CD8-positive, alpha-beta memory T cell (primary cell): ENCODE measurements at regions not wholly inside any gene's neighbourhood (a gene's known extent, or its start where the extent isn't known, plus 50 kb on each side); places are given as distances from the start of the nearest gene placed in this dataset.

Source experiments
- CTCF ChIA-PET: fragments of 350-600 bp; sonication (Branson Sonifier 250); formaldehyde crosslinking; loops from one replicate; lab custom pipeline; 2021; ENCODE audit warnings: antibody characterized with exemption; lab: Charles Lee
- POLR2A ChIA-PET: fragments of 350-600 bp; sonication (Branson Sonifier 250); formaldehyde crosslinking; loops from one replicate; lab custom pipeline; 2021; ENCODE audit warnings: antibody characterized with exemption; lab: Charles Lee
- DNase-seq, 5 donors: peaks; one replicate each; pipeline versions ENCODE4 v3.0.0 to v3.0.0-alpha.2; 2020 to 2022; ENCODE audit warnings: mixed read lengths in 1 of 5
- H3K27ac ChIP-seq: one replicate; pipeline ENCODE4 v1.7.0; 2013; ENCODE audit warnings: low read depth, mild to moderate bottlenecking, low read length, moderate library complexity
- H3K27me3 ChIP-seq: 2 replicates; pipeline ENCODE4 v1.7.0; 2013; ENCODE audit warnings: low read length, mild to moderate bottlenecking; ENCODE audit not compliant: insufficient read depth, poor library complexity, severe bottlenecking
- H3K36me3 ChIP-seq: 2 replicates; pipeline ENCODE4 v1.7.0; 2013; ENCODE audit warnings: mild to moderate bottlenecking, low read length, moderate library complexity; ENCODE audit not compliant: insufficient read depth
- H3K4me1 ChIP-seq: 2 replicates; pipeline ENCODE4 v1.7.0; 2013; ENCODE audit warnings: mild to moderate bottlenecking, low read length, moderate library complexity; ENCODE audit not compliant: insufficient read depth
- H3K4me3 ChIP-seq: 2 replicates; pipeline ENCODE4 v1.7.0; 2013; ENCODE audit warnings: mild to moderate bottlenecking, low read length
- H3K9me3 ChIP-seq: 2 replicates; pipeline ENCODE4 v1.7.0; 2013; ENCODE audit warnings: mild to moderate bottlenecking, low read length
- H3K27ac Mint-ChIP-seq, 8 donors: one replicate each; pipeline ENCODE4 v1.8.0; 2020 to 2021; ENCODE audit warnings: mixed read lengths in 8 of 8, mild to moderate bottlenecking in 6 of 8, inconsistent platforms in 3 of 8, moderate library complexity in 3 of 8
- H3K27me3 Mint-ChIP-seq, 2 donors: one replicate each; pipeline ENCODE4 v1.8.0; 2020 to 2021; ENCODE audit warnings: mixed read lengths in 2 of 2, mild to moderate bottlenecking in 1 of 2, moderate library complexity in 1 of 2
- H3K36me3 Mint-ChIP-seq, 3 donors: one replicate each; pipeline ENCODE4 v1.8.0; 2020 to 2021; ENCODE audit warnings: mixed read lengths in 3 of 3, inconsistent platforms in 1 of 3, mild to moderate bottlenecking in 1 of 3
- H3K4me1 Mint-ChIP-seq, 3 donors: one replicate each; pipeline ENCODE4 v1.8.0; 2020 to 2021; ENCODE audit warnings: mixed read lengths in 3 of 3, inconsistent platforms in 1 of 3, mild to moderate bottlenecking in 1 of 3
- H3K4me3 Mint-ChIP-seq, 7 donors: one replicate each; pipeline ENCODE4 v1.8.0; 2020 to 2021; ENCODE audit warnings: mixed read lengths in 7 of 7, mild to moderate bottlenecking in 6 of 7, moderate library complexity in 4 of 7, inconsistent platforms in 2 of 7
- H3K9me3 Mint-ChIP-seq, 5 donors: one replicate each; pipeline ENCODE4 v1.8.0; 2020 to 2022; ENCODE audit warnings: mixed read lengths in 5 of 5, mild to moderate bottlenecking in 3 of 5, moderate library complexity in 2 of 5, inconsistent platforms in 1 of 5

GRCh38 chr2:190807886-190808285, 72.7 kb upstream of the GLS start:
- DNase-seq: no peak
- no peak overlapping the region for H3K4me3 ChIP-seq
- no peaks in the 10 kb centered on the region for H3K4me1 ChIP-seq
- no peaks in the 10 kb centered on the region for H3K4me1 Mint-ChIP-seq
- no peaks in the 10 kb centered on the region for H3K36me3 Mint-ChIP-seq
- no peaks in the 10 kb centered on the region for H3K9me3 Mint-ChIP-seq
- no peaks in the 10 kb centered on the region for H3K27me3 ChIP-seq
- CTCF ChIA-PET: no interaction called here
- no peaks in the 10 kb centered on the region for H3K9me3 ChIP-seq
- H3K27ac Mint-ChIP-seq: no peak overlapping the region
- no peak overlapping the region for H3K27ac ChIP-seq
- no peaks in the 10 kb centered on the region for H3K27me3 Mint-ChIP-seq
- POLR2A ChIA-PET: no interaction called here
- H3K36me3 ChIP-seq: no peaks in the 10 kb centered on the region
- H3K4me3 Mint-ChIP-seq: no peak overlapping the region

DNA sequence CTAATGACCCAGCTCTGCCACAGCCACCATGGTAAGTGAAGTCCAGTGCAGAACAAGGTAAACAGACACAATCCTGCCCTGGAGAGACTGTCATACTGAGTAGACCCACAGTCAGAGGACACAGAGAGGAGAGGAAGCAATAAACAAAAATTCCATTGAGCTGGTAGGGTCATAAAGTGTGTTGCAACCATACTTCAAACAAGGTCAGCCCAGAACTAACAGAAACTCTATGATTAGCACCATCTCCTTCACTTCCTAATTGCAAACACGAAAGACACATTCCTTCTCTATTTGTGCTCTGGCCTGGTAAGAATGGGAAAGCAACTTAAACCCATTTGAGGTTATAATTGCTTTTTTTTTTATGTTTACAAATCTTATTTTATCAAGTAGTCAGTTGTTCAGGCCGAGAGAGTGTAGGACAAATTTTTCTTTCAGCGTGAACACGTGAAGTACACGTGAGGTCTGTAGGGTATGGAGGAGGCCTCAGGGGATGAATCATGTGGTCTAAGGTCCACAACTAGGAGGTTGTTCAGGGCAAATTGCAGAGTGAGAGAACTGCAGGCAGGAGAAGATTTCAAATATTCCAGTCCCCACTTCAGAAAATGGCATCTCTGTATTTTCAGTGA, 71.4 kb upstream of the GLS start:
- Mint-ChIP-seq H3K4me3 (no peak overlapping the region), H3K36me3 (no peaks in the 10 kb centered on the region), H3K9me3 (no peaks in the 10 kb centered on the region), H3K27ac (no peak overlapping the region), H3K4me1 (peaks cover 0 to 3% (median 0%) of the 10 kb centered on the region in 3 donors), H3K27me3 (no peaks in the 10 kb centered on the region)
- no peak overlapping the region for H3K27ac ChIP-seq
- no peaks in the 10 kb centered on the region for H3K27me3 ChIP-seq
- DNase-seq: no peak
- no peak overlapping the region for H3K4me3 ChIP-seq
- POLR2A ChIA-PET: no interaction called here
- CTCF ChIA-PET: no interaction called here
- H3K9me3 ChIP-seq: no peaks in the 10 kb centered on the region
- H3K36me3 ChIP-seq: no peaks in the 10 kb centered on the region
- H3K4me1 ChIP-seq: no peaks in the 10 kb centered on the region

- Histone ChIP-seq H3K27ac (no peak overlapping the region), H3K27me3 (no peaks in the 10 kb centered on the region), H3K9me3 (no peaks in the 10 kb centered on the region), H3K36me3 (no peaks in the 10 kb centered on the region), H3K4me3 (no peak overlapping the region), H3K4me1 (no peaks in the 10 kb centered on the region)
- Mint-ChIP-seq H3K36me3 (no peaks in the 10 kb centered on the region), H3K4me1 (peaks cover 0 to 3% (median 0%) of the 10 kb centered on the region in 3 donors), H3K27ac (no peak overlapping the region), H3K9me3 (no peaks in the 10 kb centered on the region), H3K4me3 (no peak overlapping the region), H3K27me3 (no peaks in the 10 kb centered on the region)
- POLR2A ChIA-PET: no interaction called here
- CTCF ChIA-PET: no interaction called here
- no peak for DNase-seq
Observed at GRCh38 chr2:190809876-190810525, 70.6 kb upstream of the GLS start.

GRCh38 chr2:190810981-190811587, 69.5 kb upstream of the GLS start:
- Mint-ChIP-seq H3K27me3 (no peaks in the 10 kb centered on the region), H3K27ac (peak overlapping the region in 1 of 8 donors; percentile 15), H3K9me3 (no peaks in the 10 kb centered on the region), H3K4me3 (no peak overlapping the region), H3K36me3 (peaks cover 0 to 4% (median 0%) of the 10 kb centered on the region in 3 donors), H3K4me1 (peaks cover 0 to 3% (median 0%) of the 10 kb centered on the region in 3 donors)
- Histone ChIP-seq H3K4me3 (no peak overlapping the region), H3K9me3 (no peaks in the 10 kb centered on the region), H3K27me3 (no peaks in the 10 kb centered on the region), H3K4me1 (no peaks in the 10 kb centered on the region), H3K36me3 (no peaks in the 10 kb centered on the region), H3K27ac (no peak overlapping the region)
- POLR2A ChIA-PET: no interaction called here
- DNase-seq: no peak
- CTCF ChIA-PET: no interaction called here

DNA sequence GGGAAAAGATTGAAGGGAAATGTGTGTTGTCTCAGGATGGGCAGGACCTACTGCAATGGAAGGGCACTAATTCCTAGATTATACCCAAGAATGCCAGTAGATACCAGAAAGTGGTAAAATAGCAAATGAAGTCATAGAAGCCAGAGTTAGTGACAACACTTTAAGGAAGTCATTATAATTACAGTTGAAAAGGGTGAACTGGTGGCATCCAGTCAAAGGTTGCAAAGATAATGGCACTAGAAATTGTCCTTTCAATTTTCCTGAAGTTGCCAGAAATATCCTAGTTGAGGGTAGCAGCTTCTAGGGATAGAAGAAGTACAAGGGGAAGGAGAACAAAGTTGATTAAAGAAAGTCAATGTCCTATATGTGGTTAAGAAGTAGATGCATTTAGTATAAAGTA, 68.8 kb upstream of the GLS start:
- no peaks in the 10 kb centered on the region for H3K36me3 ChIP-seq
- Mint-ChIP-seq H3K9me3 (peaks cover 0 to 2% (median 0%) of the 10 kb centered on the region in 5 donors), H3K4me3 (no peak overlapping the region), H3K27ac (no peak overlapping the region), H3K27me3 (no peaks in the 10 kb centered on the region), H3K36me3 (peaks cover 0 to 4% (median 0%) of the 10 kb centered on the region in 3 donors), H3K4me1 (peaks cover 0 to 3% (median 0%) of the 10 kb centered on the region in 3 donors)
- H3K27me3 ChIP-seq: no peaks in the 10 kb centered on the region
- H3K9me3 ChIP-seq: no peaks in the 10 kb centered on the region
- CTCF ChIA-PET: no interaction called here
- no peaks in the 10 kb centered on the region for H3K4me1 ChIP-seq
- no peak overlapping the region for H3K27ac ChIP-seq
- no peak for DNase-seq
- H3K4me3 ChIP-seq: no peak overlapping the region
- POLR2A ChIA-PET: no interaction called here

- Histone ChIP-seq H3K9me3 (no peaks in the 10 kb centered on the region), H3K4me1 (no peaks in the 10 kb centered on the region), H3K27me3 (no peaks in the 10 kb centered on the region), H3K27ac (no peak overlapping the region), H3K4me3 (no peak overlapping the region), H3K36me3 (no peaks in the 10 kb centered on the region)
- no peak for DNase-seq
- peaks cover 0 to 4% (median 0%) of the 10 kb centered on the region in 5 donors for H3K9me3 Mint-ChIP-seq
- H3K27ac Mint-ChIP-seq: no peak overlapping the region
- H3K36me3 Mint-ChIP-seq: peaks cover 0 to 4% (median 0%) of the 10 kb centered on the region in 3 donors
- no peak overlapping the region for H3K4me3 Mint-ChIP-seq
- ChIA-PET POLR2A (no interaction called here), CTCF (interaction anchor here (1.4 kb wide), 1 partner anchor 9 kb away, joined by 4 read pairs; no protein-coding TSS in a partner anchor)
- H3K4me1 Mint-ChIP-seq: peaks cover 0 to 3% (median 0%) of the 10 kb centered on the region in 3 donors
- H3K27me3 Mint-ChIP-seq: no peaks in the 10 kb centered on the region
Observed at GRCh38 chr2:190812506-190813294, 67.9 kb upstream of the GLS start.

- Histone ChIP-seq H3K9me3 (no peaks in the 10 kb centered on the region), H3K27ac (no peak overlapping the region), H3K36me3 (no peaks in the 10 kb centered on the region), H3K27me3 (no peaks in the 10 kb centered on the region), H3K4me1 (no peaks in the 10 kb centered on the region), H3K4me3 (no peak overlapping the region)
- no peak overlapping the region for H3K4me3 Mint-ChIP-seq
- H3K27me3 Mint-ChIP-seq: no peaks in the 10 kb centered on the region
- peaks cover 0 to 3% (median 0%) of the 10 kb centered on the region in 3 donors for H3K4me1 Mint-ChIP-seq
- peaks cover 0 to 4% (median 0%) of the 10 kb centered on the region in 3 donors for H3K36me3 Mint-ChIP-seq
- H3K9me3 Mint-ChIP-seq: peaks cover 0 to 4% (median 0%) of the 10 kb centered on the region in 5 donors
- no peak for DNase-seq
- ChIA-PET POLR2A (no interaction called here), CTCF (no interaction called here)
- H3K27ac Mint-ChIP-seq: no peak overlapping the region
Observed at GRCh38 chr2:190815226-190815625, 65.4 kb upstream of the GLS start.

DNA sequence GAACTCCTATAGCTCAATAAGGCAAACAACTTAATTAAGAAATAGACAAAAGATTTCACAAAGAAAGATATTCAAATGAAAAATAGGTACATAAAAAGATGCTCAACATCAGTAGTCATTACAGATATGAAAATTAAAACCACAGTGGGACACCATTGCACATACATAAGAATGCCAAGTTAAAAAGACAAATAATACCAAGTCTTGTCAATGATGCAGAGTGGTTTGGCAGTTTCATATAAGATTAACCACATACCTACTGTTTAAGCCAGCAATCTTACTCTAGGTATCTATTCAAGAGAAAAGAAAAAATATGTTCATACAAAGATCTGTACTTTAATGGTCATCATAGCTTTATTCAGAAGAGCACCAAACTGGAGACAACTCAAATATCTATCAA, 63.5 kb upstream of the GLS start:
- CTCF ChIA-PET: no interaction called here
- no peak overlapping the region for H3K4me3 Mint-ChIP-seq
- H3K4me1 Mint-ChIP-seq: peaks cover 0 to 3% (median 0%) of the 10 kb centered on the region in 3 donors
- H3K36me3 Mint-ChIP-seq: peaks cover 0 to 4% (median 0%) of the 10 kb centered on the region in 3 donors
- no peak overlapping the region for H3K4me3 ChIP-seq
- H3K9me3 ChIP-seq: no peaks in the 10 kb centered on the region
- H3K27me3 ChIP-seq: no peaks in the 10 kb centered on the region
- H3K9me3 Mint-ChIP-seq: peaks cover 0 to 4% (median 0%) of the 10 kb centered on the region in 5 donors
- H3K27me3 Mint-ChIP-seq: no peaks in the 10 kb centered on the region
- H3K27ac ChIP-seq: no peak overlapping the region
- H3K27ac Mint-ChIP-seq: peak overlapping the region in 1 of 8 donors; percentile 43
- DNase-seq: no peak
- POLR2A ChIA-PET: no interaction called here
- no peaks in the 10 kb centered on the region for H3K4me1 ChIP-seq
- H3K36me3 ChIP-seq: no peaks in the 10 kb centered on the region
